H9 (cell line): ENCODE measurements at regions not wholly inside any gene's neighbourhood (a gene's known extent, or its start where the extent isn't known, plus 50 kb on each side); places are given as distances from the start of the nearest gene placed in this dataset.

Experiments
- DNase-seq: peaks from one replicate; pipeline ENCODE4 v3.0.0-alpha.2; 2017
- H2AFZ ChIP-seq: one replicate; pipeline ENCODE4 v1.6.1; 2013; ENCODE audit warnings: mild to moderate bottlenecking, low read length, control low read depth, moderate library complexity
- H2AK5ac ChIP-seq: 2 replicates; pipeline ENCODE4 v1.6.1; 2013; ENCODE audit warnings: low read length, control low read depth, mixed read lengths; ENCODE audit not compliant: insufficient read length
- H2BK120ac ChIP-seq: one replicate; pipeline ENCODE4 v1.6.1; 2013; ENCODE audit warnings: low read depth, mild to moderate bottlenecking, low read length, control low read depth, inconsistent platforms; ENCODE audit not compliant: poor library complexity, severe bottlenecking
- H2BK12ac ChIP-seq: 2 replicates; pipeline ENCODE4 v1.6.1; 2013; ENCODE audit warnings: low read length, control low read depth, mixed read lengths, low read depth; ENCODE audit not compliant: insufficient read length
- H2BK15ac ChIP-seq: 2 replicates; pipeline ENCODE4 v1.6.1; 2013; ENCODE audit warnings: low read depth, low read length, control low read depth
- H2BK20ac ChIP-seq: one replicate; pipeline ENCODE4 v1.6.1; 2013; ENCODE audit warnings: low read depth, mild to moderate bottlenecking, low read length, control low read depth, inconsistent platforms; ENCODE audit not compliant: poor library complexity, severe bottlenecking
- H2BK5ac ChIP-seq: 2 replicates; pipeline ENCODE4 v1.6.1; 2013; ENCODE audit warnings: low read length, control low read depth, mixed read lengths; ENCODE audit not compliant: insufficient read length
- H3K14ac ChIP-seq: 2 replicates; pipeline ENCODE4 v1.6.1; 2013; ENCODE audit warnings: low read length, control low read depth; ENCODE audit not compliant: insufficient read depth
- H3K18ac ChIP-seq: 2 replicates; pipeline ENCODE4 v1.6.1; 2013; ENCODE audit warnings: low read depth, mild to moderate bottlenecking, mixed read lengths, low read length, control low read depth; ENCODE audit not compliant: insufficient read length
- H3K23ac ChIP-seq: 2 replicates; pipeline ENCODE4 v1.6.1; 2013; ENCODE audit warnings: low read length, control low read depth, mixed read lengths, low read depth; ENCODE audit not compliant: insufficient read length
- H3K23me2 ChIP-seq: 2 replicates; pipeline ENCODE4 v1.6.1; 2013; ENCODE audit warnings: low read depth, mild to moderate bottlenecking, mixed read lengths, low read length, control low read depth; ENCODE audit not compliant: insufficient read length, poor library complexity, severe bottlenecking
- H3K27ac ChIP-seq: 2 replicates; pipeline ENCODE4 v1.5.1; 2013; ENCODE audit warnings: low read length, control low read depth, mixed read lengths, low read depth; ENCODE audit not compliant: insufficient read length
- H3K27me3 ChIP-seq: 2 replicates; pipeline ENCODE4 v1.6.1; 2013; ENCODE audit warnings: low read length, control low read depth, inconsistent platforms; ENCODE audit not compliant: insufficient read depth
- H3K4ac ChIP-seq: 2 replicates; pipeline ENCODE4 v1.6.1; 2013; ENCODE audit warnings: low read depth, mild to moderate bottlenecking, control low read depth, inconsistent platforms, low read length, moderate library complexity
- H3K4me1 ChIP-seq: 2 replicates; pipeline ENCODE4 v1.6.1; 2013; ENCODE audit warnings: low read length, control low read depth, inconsistent platforms; ENCODE audit not compliant: insufficient read depth
- H3K4me2 ChIP-seq: 2 replicates; pipeline ENCODE4 v1.6.1; 2013; ENCODE audit warnings: low read length, control low read depth, mixed read lengths; ENCODE audit not compliant: insufficient read length, insufficient read depth
- H3K56ac ChIP-seq: 2 replicates; pipeline ENCODE4 v1.6.1; 2013; ENCODE audit warnings: low read depth, mild to moderate bottlenecking, mixed read lengths, low read length, control low read depth; ENCODE audit not compliant: insufficient read length
- H3K79me1 ChIP-seq: 2 replicates; pipeline ENCODE4 v1.6.1; 2013; ENCODE audit warnings: low read depth, mild to moderate bottlenecking, moderate library complexity, low read length, control low read depth, inconsistent platforms; ENCODE audit not compliant: insufficient read depth, poor library complexity, severe bottlenecking
- H3K79me2 ChIP-seq: 2 replicates; pipeline ENCODE4 v1.6.1; 2013; ENCODE audit warnings: low read length, control low read depth, inconsistent platforms; ENCODE audit not compliant: insufficient read depth
- H3K9ac ChIP-seq: 2 replicates; pipeline ENCODE4 v1.6.1; 2013; ENCODE audit warnings: low read length, control low read depth, mixed read lengths; ENCODE audit not compliant: insufficient read length; ENCODE audit errors: extremely low read depth
- H3K9me3 ChIP-seq: one replicate; pipeline ENCODE4 v1.6.1; 2013; ENCODE audit warnings: low read depth, low read length, inconsistent platforms; ENCODE audit not compliant: control insufficient read depth
- H3T11ph ChIP-seq: one replicate; pipeline ENCODE4 v1.6.1; 2013; ENCODE audit warnings: mild to moderate bottlenecking, low read length, control low read depth, inconsistent platforms
- H4K20me1 ChIP-seq: one replicate; pipeline ENCODE4 v1.6.1; 2013; ENCODE audit not compliant: control insufficient read depth, insufficient read length, insufficient read depth
- H4K5ac ChIP-seq: 2 replicates; pipeline ENCODE4 v1.6.1; 2013; ENCODE audit warnings: low read depth, mild to moderate bottlenecking, mixed read lengths, low read length, control low read depth; ENCODE audit not compliant: insufficient read length
- H4K8ac ChIP-seq: replicated peaks from 2 replicates; pipeline ENCODE4 v1.6.1; 2013; ENCODE audit warnings: low read length, control low read depth, mixed read lengths, low read depth; ENCODE audit not compliant: insufficient read length
- H4K91ac ChIP-seq: 2 replicates; pipeline ENCODE4 v1.6.1; 2013; ENCODE audit warnings: low read depth, mild to moderate bottlenecking, moderate library complexity, mixed read lengths, low read length, control low read depth; ENCODE audit not compliant: insufficient read length
- H3K27ac Mint-ChIP-seq, 3 experiments: 2 replicates in 2 of 3; 3 replicates in 1 of 3; pipeline ENCODE4 v1.8.0; 2020 to 2021; ENCODE audit warnings: mixed read lengths in 3 of 3, mild to moderate bottlenecking in 1 of 3, moderate library complexity in 1 of 3
- H3K27me3 Mint-ChIP-seq: 2 replicates; pipeline ENCODE4 v1.8.0; 2021; ENCODE audit warnings: low read depth, mild to moderate bottlenecking, moderate library complexity, mixed read lengths
- H3K36me3 Mint-ChIP-seq, 3 experiments: 2 replicates in 2 of 3; 3 replicates in 1 of 3; pipeline ENCODE4 v1.8.0; 2020 to 2021; ENCODE audit warnings: low read depth in 3 of 3, mixed read lengths in 3 of 3; ENCODE audit not compliant: insufficient read depth in 1 of 3
- H3K4me1 Mint-ChIP-seq, 2 experiments: 2 replicates each; pipeline ENCODE4 v1.8.0; 2020; ENCODE audit warnings: mixed read lengths in 2 of 2
- H3K4me3 Mint-ChIP-seq, 2 experiments: 2 replicates in 1 of 2; 3 replicates in 1 of 2; pipeline ENCODE4 v1.8.0; 2020 to 2021; ENCODE audit warnings: mild to moderate bottlenecking in 2 of 2, mixed read lengths in 2 of 2, moderate library complexity in 1 of 2
- H3K9me3 Mint-ChIP-seq, 2 experiments: 2 replicates in 1 of 2; 3 replicates in 1 of 2; pipeline ENCODE4 v1.8.0; 2020; ENCODE audit warnings: mild to moderate bottlenecking in 2 of 2, mixed read lengths in 2 of 2, moderate library complexity in 1 of 2
- CTCF ChIP-seq: fragments of 200-600 bp; sonication (generic); conservative IDR thresholded peaks from 3 replicates; pipeline ENCODE4 v1.8.0; 2021; ENCODE audit warnings: antibody characterized with exemption, mild to moderate bottlenecking
- WGBS: extraction: QIAGEN DNeasy Blood & Tissue Kit; methylation state at CpG from one replicate; pipeline ENCODE4 v1.1.7; 2013; ENCODE audit warnings: missing lambda C conversion rate, low lambda C conversion rate, mixed read lengths; ENCODE audit not compliant: insufficient read length; ENCODE audit errors: extremely low coverage; 5-methylcytosine and 5-hydroxymethylcytosine counted together

- Histone ChIP-seq H2BK120ac (no peak overlapping the region), H3K56ac (no peak overlapping the region), H2AK5ac (no peak overlapping the region), H3K18ac (no peak overlapping the region), H4K8ac (no peak overlapping the region), H3K4me2 (no peak overlapping the region), H3K27ac (no peak overlapping the region), H3K14ac (no peak overlapping the region; the same call in 1 of the 2 replicates), H4K91ac (no peak overlapping the region), H3K27me3 (no peaks in the 10 kb centered on the region), H2BK20ac (no peak overlapping the region), H3K79me2 (no peaks in the 10 kb centered on the region), H3K23me2 (no peaks in the 10 kb centered on the region), H3K4me1 (no peaks in the 10 kb centered on the region), H4K20me1 (no peaks in the 10 kb centered on the region), H2AFZ (no peak overlapping the region), H2BK12ac (no peak overlapping the region), H3T11ph (no peak overlapping the region), H4K5ac (no peak overlapping the region), H2BK15ac (no peak overlapping the region), H3K9ac (no peak overlapping the region), H3K9me3 (no peaks in the 10 kb centered on the region), H2BK5ac (no peak overlapping the region), H3K4ac (no peak overlapping the region), H3K79me1 (no peaks in the 10 kb centered on the region), H3K23ac (no peak overlapping the region)
- WGBS, result no CpG with 5 or more reads among the region's 2 CpGs
- H3K27me3 Mint-ChIP-seq, result peaks cover 6% of the 10 kb centered on the region
- peaks cover 2 to 10% of the 10 kb centered on the region in 2 experiments; a peak in 2 of 4 replicates for H3K4me1 Mint-ChIP-seq
- H3K36me3 Mint-ChIP-seq, result no peaks in the 10 kb centered on the region
- no peak for DNase-seq
- H3K27ac Mint-ChIP-seq, result no peak overlapping the region; a peak in 1 of 7 replicates
- no peak overlapping the region for H3K4me3 Mint-ChIP-seq
- no peaks in the 10 kb centered on the region for H3K9me3 Mint-ChIP-seq
- TF ChIP-seq CTCF, result no peak
Observed at GRCh38 chr1:29393451-29393826, 157.1 kb downstream of the PTPRU start.
